Stimulated activated CD8-positive, alpha-beta memory T cell treated with anti-CD3 and anti-CD28 coated beads, Interleukin-2, amount 100 ng/mL, for 48 hours (primary cell): ENCODE measurements at regions not wholly inside any gene's neighbourhood (a gene's known extent, or its start where the extent isn't known, plus 50 kb on each side); places are given as distances from the start of the nearest gene placed in this dataset.

Experiments
- DNase-seq, 2 donors: peaks; one replicate each; pipeline ENCODE4 v3.0.0-alpha.2; 2020; ENCODE audit warnings: low read depth in 2 of 2

DNA sequence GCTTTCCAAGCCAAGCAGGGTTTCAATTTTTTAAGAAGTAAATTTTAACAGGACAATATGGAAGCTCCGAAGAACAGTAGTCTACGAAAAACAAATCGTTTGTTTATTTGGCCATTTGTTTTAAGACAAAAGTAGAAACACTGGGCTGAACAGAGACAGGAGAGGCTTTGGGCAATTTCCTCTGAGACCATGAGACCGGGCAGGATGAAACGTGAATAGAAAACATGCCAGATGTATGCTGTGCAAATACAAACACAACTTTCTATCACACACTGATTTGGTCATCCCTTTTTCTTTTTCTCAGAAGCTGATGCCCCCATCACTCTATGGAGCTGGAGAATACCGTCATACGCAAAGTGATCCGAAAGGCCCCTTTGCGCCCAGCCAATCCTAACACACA is 1111.1 kb downstream of the BCL11B start:
- DNase-seq, result no peak

DNA sequence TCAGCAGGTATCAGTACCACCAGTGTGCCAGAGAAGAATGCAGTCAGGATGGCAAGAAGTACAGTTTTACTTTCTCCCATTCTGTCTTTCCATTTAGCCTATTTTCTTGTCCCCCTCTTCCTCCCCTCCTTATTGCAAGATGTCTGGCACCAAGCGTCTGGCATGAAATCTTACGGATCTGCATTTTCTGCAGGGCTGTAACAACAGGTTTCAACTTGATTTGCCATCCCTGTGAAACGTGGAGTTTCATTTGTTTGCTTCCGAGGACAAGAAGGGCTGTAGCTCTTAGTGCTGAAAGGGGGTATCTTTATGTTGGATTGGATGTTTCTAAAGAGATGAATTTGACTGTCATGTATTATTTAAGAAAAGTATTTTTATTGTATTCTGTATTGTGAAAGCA is 1110.6 kb downstream of the BCL11B start:
- no peak for DNase-seq

DNA sequence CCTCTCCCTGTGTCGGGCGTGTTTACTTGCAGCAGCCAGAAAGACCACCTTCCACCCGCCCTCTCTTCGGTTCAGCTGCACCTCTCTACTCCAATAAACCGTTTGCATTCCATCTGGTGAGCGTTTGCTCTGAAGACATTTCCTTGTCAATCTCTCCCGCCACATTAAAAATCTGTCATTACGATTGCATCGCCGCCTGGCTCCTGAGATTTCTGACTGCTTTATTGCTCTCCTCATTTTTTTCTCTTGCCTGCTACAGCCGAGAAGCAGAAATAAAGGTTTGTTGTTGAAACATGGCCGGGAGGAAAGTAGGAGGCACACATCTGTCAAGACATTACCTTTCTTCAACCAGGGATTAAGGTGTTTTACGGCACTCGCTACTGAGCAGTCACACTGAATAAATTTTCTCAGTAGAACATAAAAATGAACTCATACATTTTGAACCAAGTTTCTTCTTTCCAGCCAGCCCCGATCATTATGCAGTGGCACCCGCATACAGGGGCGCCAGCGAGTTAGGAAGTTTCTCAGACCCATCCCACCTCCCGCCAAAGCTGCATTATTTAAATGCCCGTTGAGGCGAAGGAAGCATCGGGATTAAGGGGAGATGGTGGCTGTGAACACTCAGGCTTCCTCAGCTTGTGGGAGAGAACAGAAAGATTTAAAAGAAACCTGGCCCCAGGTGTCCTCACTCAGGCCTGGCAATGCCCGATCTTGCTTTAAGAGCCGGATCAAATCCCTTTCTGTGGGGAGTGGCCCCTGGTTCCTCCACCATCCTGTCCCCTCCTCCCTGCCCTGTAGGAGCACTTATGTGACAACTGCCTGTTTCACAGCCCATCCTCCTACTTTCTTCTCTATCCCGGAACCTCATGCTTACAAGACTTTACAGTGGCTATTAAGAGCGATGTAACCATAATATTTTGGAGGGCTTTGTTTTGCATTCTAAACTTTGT is 1108.9 kb downstream of the BCL11B start:
- DNase-seq, result no peak

DNA sequence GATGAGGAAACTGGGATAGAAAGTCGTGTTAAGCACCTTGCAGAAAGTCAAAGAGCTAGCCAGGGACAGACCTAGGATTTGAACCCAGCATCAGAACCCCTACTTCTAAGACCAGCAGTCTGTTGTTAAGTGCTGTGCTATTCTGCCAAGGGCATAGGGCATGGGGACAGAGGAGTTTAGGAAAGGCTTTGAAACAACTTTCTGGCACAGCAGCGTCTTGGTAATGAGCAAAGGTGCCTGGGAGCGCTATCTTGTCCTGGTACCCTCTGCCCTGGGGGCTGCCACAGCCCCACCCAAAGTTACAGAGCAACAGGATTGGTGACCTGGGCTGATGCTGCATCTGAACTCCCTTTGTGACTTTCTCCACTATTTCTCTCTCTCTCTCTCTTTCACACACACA is 1108.1 kb downstream of the BCL11B start:
- DNase-seq, result no peak

DNA sequence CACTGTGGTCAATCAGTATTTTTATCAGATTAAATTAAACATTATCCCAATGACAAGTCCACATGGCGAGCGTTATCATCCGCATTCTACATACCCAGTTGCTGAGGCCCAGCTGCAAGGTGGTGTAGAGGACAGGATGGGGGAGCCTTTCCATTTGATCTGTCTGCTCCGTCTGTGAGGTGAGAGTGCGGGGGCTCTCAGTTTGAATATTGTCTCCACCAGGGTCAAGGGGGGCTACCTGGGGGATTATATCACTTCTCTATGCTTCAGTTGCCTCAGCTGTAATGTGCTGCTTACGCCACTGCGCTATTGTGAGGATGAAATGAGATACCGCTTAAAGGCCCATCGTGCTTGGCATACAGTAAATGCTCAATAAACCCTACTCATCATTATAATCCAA is 1106.0 kb downstream of the BCL11B start:
- DNase-seq, result no peak

DNA sequence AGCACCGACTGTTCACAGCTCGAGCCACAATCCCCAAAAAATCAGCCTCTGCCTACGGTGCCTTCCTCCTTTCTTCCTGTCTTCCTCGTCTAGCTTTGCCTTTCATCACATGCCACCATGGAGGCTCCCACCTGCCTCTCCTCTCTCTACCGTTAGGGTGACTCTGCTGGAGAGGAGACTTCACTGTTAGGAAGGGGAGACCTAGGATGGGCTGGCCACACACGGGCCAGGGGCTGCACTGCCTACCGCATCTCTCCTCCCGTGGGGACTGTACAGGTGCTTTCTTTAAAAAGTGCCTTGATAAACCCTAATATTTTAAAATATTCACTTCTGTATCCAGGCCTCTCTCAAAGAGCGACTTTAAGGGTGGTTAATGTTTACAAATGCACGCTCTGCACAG is 1104.7 kb downstream of the BCL11B start:
- no peak for DNase-seq

DNA sequence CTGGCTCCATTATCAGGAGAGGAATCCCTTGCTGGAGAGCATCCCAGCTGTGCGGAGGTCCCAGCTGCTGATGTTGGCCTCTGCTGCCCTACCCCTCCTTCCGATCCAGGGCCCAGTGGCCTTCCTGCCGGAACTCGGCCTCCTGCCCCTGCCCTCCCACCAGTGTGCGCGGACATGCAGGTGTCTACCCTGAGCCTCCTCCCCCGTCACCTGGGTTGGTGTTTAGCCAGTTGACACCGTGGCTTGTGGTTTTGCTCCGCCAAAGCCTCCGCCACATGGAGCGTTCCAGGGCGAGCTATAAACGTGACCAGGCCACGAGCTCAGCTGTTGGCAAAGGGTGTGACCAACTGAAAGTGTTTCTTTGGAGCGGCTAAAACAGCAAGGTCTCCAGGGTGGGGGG is 1104.3 kb downstream of the BCL11B start:
- no peak for DNase-seq

DNA sequence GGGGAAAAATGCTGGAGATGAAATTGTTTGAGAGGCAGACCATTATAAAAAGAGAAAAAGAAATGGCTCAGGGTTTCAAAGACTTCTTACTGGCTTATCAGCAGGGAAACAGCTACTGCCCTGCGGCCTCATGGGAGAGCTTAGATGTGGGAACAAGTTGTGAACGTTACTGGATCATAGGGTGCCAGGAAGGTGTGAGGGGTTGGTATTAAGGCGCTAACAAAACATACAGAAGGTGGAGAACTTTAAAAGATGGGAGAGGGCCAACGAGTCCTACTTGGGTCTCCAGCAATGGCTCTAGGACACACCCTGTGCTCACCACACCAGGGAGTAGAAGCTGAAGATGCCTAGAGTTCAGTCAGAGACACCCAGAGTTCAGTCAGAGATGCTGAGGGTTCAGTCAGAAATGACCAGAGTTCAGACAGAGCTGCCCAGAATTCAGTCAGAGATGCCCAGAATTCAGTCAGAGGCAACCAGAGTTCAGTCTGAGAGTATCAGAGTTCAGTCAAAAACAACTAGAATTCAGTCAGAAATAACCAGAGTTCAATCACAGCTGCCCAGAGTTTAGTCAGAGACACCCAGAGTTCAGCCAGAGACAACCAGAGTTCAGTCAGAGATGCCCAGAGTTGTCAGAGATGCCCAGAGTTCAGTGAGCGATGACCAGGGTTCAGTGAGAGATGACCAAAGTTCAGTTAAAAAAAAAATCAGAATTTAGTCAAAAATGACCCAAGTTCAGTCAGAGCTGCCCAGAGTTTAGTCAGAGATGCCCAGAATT is 1103.6 kb downstream of the BCL11B start:
- no peak for DNase-seq

DNA sequence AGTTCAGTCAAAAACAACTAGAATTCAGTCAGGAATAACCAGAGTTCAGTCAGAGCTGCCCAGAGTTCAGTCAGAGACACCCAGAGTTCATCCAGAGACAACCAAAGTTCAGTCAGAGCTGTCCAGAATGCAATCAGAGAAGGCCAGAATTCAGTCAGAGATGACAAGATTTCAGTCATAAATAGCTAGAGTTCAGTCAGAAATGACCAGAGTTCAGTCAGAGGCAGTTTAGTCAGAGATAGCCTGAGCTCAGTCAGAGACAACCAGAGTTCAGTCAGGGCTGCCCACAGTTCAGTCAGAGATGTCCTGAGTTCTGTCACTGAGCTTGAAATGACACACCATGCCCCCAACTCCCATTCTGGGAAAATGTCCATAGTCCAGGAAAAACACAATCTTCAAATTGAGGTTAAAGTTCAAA is 1102.8 kb downstream of the BCL11B start:
- no peak for DNase-seq

DNA sequence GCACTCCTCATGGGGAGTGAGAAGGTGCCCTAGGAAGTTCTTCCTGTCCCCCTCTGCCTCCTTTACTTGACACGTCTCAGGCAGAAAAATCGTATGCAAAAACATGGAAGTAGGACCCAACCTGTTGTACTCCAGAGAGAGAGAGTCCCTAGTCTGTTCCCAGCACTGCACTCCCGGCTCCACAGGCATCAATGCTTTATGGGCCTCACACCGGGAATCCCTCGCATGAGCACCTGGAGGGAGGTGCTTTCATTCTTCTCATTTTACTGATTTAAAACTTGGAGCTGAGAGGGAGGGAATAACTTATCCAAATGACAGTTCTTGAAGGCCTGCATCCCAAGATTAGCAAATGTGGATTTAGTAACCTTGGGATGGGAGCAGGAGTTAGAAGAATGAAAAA is 1101.4 kb downstream of the BCL11B start:
- no peak for DNase-seq

DNA sequence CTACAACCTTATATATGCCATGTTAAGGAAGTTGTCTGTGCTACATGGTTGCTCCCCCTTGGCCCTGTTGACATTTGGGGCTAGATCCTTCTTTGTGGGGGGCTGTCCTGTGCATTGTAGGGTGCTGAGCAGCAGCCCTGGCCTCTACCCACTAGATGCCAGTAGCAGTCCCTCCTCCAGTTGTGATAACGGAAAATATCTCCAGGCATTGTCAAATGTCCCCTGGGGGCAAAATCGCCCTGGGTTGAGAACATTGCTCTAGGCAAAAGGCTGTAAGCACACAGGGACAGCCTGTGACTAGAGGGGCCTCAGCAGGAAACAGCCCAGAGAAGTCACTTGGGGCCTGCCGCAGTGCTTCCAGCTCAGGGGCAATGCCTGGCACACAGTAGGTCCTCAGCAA is 1100.3 kb downstream of the BCL11B start:
- DNase-seq, result no peak

DNA sequence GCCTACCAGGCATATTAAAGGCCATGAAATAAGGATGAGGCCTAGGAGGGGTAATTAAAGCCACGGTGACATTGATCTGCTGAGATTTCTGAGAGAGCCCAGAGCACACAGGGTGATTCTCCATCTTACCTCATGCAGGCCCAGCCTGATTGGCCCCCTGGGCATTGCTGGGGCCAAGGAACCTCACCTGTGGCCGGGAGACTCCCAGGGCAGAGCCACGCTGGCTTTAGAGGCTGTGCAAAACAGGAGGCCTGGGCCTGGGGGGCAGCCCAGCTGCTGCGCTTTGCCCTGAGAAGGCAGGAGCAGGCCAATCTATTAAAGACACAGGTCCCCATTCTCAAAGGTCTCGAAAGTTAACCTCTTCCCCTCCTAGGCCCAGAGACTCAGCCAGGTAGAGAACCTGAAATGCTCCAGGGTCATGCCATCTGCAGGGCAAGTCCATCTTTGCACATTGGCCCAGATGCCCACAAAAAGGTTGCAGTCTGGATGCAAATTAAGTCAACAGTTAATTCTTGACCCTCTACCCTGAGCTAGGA is 1099.7 kb downstream of the BCL11B start:
- DNase-seq, result no peak

DNA sequence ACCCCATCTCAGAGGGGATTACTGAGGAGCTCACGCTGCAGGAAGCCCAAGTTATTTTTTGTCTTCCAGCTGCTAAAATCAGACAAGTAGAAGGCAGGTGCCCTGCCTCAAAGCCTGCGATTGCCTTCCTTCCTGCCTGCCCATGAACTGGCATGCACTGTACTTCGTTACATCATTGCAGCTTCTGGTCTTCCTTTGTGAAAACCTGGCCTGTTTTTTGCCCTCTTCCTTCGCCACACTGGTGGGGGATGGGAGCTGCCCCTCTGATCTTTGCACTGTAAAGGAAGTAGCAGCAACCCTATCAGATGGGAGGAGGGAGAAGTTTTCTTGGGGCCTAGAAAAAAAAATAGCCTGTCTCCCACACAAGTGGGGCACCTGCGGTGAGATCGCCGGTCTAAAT is 1098.7 kb downstream of the BCL11B start:
- no peak for DNase-seq

DNA sequence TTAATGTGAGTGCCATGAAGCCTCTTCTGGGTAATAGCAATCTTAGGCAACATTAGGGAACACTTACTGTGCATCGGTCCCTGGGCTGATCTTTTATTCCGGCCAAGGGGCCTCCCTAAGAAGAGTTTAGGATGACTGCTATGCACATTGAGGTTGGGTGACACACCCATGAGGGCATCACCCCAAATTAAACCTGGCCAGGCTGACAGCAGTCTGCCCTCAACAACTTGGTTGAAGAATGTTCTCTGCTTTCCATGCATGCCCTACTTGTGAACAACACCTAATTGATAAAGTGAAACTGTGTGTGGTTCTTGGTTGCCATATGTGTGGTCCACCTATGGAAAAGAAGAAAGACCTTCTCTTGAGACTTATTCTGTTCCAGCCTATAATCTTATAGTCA is 1098.0 kb downstream of the BCL11B start:
- DNase-seq, result no peak

DNA sequence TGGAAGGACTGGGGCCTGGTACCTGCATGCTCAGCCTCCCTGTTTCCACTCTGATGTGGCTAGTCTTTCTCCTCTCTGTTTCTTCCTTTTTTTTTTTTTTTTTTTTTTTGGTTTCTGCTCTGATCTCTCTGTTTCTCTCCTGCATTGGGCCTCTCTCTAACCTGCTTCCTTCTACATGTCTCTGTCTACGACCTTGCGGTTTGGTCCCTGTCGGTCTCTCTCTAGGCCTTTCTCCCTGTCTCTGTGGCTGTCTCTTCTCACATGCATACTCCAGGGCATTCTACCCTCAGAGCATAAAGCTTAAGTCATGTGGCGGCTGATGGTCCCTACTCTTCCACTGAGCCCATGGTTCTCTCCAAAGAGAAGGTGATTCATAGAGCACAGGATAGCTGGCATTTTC is 1096.6 kb downstream of the BCL11B start:
- no peak for DNase-seq

DNA sequence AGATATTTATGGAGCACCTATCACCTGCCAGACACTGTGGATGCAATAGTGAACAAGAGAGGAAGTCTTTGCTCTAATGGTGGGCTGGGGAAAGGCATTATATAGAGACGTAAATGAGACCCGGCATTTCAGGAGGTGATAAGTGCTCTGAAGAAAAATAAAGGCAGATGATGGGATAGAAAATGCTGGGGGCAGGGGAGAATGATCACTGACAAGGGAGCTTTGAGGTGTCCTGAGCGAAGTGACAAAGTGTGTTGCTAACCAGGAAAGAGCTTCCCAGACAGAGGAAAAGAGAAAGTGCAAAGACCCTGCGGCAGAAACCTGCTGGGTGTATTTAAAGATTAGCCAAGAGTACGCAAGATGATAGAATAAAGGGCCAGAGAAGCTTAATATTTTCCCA is 1096.1 kb downstream of the BCL11B start:
- DNase-seq, result no peak

DNA sequence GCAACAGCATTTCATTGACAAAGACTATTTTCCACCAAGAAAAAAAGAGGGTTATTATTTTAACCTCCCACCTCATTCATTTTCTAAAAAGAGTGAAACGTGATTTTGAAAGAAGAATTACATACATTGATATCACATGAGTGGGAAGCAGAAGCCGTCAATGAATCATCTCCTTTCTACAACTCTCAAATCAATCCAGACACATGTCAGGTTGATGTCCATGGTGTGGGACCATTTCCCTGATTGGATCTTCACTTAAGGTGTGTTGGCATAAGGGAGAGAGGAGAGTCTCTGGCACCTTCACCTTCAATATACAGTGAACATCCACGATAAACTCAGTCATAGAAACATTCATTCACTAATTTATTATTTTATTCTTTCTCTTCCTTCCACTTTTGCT is 1095.1 kb downstream of the BCL11B start:
- no peak for DNase-seq

DNA sequence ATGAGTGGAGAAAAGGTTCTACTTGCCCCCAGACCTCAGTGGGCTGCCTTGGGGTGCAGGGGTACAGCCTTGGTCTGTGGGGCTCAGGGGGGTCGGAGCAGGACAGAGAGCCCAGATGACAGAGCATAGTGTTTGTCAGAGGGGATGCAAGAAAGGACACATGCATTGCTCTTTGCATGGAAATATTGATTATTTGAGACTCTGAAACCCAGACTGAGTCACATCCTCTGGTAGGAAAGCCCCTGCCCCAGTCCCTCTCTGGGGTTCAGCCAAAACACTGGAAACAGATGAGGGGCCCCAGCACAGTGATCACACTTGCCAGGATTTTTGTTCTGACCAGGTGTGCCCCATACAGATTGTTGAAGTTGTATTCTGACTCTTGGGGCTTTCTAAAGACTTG is 1094.4 kb downstream of the BCL11B start:
- peak; percentile 45 to 52 for DNase-seq

DNA sequence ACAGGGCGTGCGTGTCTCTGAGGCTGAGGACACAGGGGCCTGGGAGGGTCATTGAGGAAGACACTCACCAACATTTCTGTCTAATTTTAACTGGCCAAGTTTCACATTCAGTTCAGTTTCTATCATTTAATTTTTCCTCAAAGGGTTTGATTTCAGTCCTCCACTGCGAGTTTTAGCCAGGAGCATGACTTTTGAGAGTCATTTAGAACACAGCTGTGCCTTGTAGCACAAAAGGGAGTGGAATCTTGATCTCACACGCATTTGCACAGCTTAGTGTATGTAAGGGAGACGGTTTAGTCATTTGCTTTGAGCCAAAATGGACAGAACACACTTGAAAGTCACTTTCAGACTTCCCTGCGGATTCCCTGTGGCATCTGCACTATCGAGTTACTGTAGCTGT is 1090.8 kb downstream of the BCL11B start:
- DNase-seq, result no peak

DNA sequence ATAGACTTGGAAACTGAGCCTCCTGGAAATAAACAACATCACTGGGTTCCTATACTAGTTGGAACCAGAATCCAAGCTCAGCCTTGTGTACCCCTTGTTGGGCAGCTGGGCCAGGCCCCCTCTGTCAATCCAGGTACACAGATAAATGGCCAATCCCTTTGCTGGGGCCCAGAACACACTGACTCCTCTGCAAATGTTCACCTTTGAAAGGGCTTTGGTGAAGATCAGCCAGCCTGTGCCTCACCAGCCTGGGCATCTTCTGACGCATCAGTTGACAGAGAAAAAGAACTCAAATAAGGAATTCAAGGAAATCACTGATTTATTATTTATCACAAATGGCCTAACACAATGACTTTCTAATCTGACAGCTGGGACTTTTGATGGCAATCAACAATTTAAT is 1090.2 kb downstream of the BCL11B start:
- no peak for DNase-seq

DNA sequence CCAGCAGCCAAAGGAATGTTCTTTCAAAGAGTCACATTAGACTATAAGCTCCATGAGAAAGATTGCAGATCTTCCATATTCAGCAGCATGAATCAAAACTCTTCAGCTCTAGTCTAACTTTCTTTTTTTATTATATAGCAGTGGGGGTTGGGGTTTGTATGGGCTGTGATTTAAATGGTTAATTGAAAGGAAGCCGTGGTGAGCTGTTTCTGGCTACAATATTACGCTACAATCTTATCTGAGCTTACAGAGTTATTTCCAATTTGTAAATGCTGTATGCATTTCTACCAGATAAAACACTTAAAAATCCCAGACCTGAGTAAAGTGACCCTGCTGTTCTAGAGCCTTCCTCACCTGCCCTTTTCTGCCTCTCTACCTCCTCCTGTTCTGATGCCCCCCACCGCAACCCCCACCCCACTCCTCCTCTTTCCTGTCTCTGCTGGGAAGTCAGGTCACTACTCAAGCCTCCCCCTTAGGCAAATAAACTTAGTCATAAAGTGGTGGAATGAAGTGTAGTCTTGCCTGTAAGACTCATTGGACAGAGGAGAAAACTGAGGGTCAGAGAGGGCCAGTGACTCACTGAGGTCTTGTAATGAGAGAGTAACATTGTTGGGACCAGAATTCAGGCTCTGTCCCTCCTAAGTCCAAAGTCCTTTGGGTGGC is 1089.5 kb downstream of the BCL11B start:
- peak in 1 of 2 donors; percentile 70 for DNase-seq

DNA sequence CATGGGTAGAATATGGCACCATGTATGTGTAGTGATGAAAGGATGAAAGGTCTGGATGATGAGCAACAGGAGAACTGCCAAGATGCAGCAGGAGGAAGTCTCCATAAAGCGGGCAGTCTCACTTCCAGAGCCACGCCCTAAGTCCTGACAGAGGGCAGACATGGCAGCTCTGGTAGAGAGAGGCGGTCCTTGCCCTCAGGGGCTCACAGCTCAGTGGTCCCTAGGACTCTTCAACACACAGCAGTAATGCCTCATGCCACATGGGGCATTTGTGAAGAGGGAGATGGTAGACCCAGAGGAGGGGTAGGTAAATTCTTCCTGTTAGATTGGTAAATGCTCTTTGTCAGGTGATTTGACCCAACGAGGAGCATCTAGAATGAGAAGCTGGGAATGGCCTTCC is 1088.4 kb downstream of the BCL11B start:
- no peak for DNase-seq
